ENCODE measurements at regions not wholly inside any gene's neighbourhood (a gene's known extent, or its start where the extent isn't known, plus 50 kb on each side); places are given as distances from the start of the nearest gene placed in this dataset.

GRCh38 chr4:65083076-65083475 lies 587.2 kb downstream of the EPHA5 start:
- Histone ChIP-seq H3K9me3 (ENCODE audit: control insufficient read depth, insufficient read depth, low read length) (no peaks in the 10 kb centered on the region), H3K4me3 (ENCODE audit: low read length) (no peak overlapping the region), H3K4me1 (ENCODE audit: control insufficient read depth, insufficient read depth, low read length) (no peaks in the 10 kb centered on the region), H3K27ac (ENCODE audit: low read length) (no peak overlapping the region), H3K27me3 (ENCODE audit: control insufficient read depth, insufficient read depth, low read length) (no peaks in the 10 kb centered on the region), H3K36me3 (ENCODE audit: control insufficient read depth, insufficient read depth, low read length) (no peaks in the 10 kb centered on the region)
- Mint-ChIP-seq H3K36me3 (peaks cover 22% of the 10 kb centered on the region), H3K27me3 (ENCODE audit: low read depth in 2 of 2) (no peaks in the 10 kb centered on the region), H3K9me3 (peaks cover 16 to 29% of the 10 kb centered on the region in 2 donors), H3K4me3 (no peak overlapping the region), H3K4me1 (no peaks in the 10 kb centered on the region), H3K27ac (no peak overlapping the region)
- TF ChIP-seq CTCF (IDR thresholded peaks at IDR 0.05) = no peak
- WGBS (ENCODE audit: insufficient coverage) = 60% methylated on average over 3 of the region's 3 CpGs
- no peak for DNase-seq
- no peak for ATAC-seq
- intact Hi-C loops (cut with micrococcal nuclease) = no loop called here

DNA sequence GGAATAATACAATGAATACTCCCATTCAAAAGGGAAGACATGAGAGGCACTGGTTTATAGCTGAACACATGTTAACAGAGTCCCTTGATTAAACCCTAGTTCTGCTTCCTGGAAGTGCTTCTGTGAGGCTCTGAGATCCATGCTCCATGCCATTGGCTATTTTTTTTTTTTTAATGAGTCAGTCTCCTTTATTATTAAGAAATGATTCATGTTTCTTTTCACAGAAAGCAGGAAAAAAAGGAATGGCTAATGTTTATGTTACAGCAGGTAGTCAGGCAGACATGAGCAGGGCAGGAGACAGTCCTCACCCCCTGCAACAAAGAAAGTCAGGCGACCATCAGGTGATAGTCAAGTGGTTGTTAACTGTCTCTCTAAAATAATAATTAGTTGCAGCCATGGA lies 598.7 kb downstream of the EPHA5 start:
- H3K27ac ChIP-seq (ENCODE audit: low read length) = no peak overlapping the region
- H3K27me3 ChIP-seq (ENCODE audit: control insufficient read depth, insufficient read depth, low read length) = no peaks in the 10 kb centered on the region
- DNase-seq = no peak
- H3K4me3 ChIP-seq (ENCODE audit: low read length) = no peak overlapping the region
- no peaks in the 10 kb centered on the region for H3K36me3 ChIP-seq (ENCODE audit: control insufficient read depth, insufficient read depth, low read length)
- TF ChIP-seq CTCF (IDR thresholded peaks at IDR 0.05) = no peak
- Mint-ChIP-seq H3K27ac (no peak overlapping the region), H3K4me1 (no peaks in the 10 kb centered on the region), H3K4me3 (no peak overlapping the region), H3K27me3 (ENCODE audit: low read depth in 2 of 2) (no peaks in the 10 kb centered on the region), H3K36me3 (no peaks in the 10 kb centered on the region), H3K9me3 (peaks cover 11% of the 10 kb centered on the region in 2 donors)
- peaks cover 6% of the 10 kb centered on the region for H3K9me3 ChIP-seq (ENCODE audit: control insufficient read depth, insufficient read depth, low read length)
- H3K4me1 ChIP-seq (ENCODE audit: control insufficient read depth, insufficient read depth, low read length) = no peaks in the 10 kb centered on the region
- intact Hi-C loops (cut with micrococcal nuclease) = no loop called here
- no peak for ATAC-seq
- WGBS (ENCODE audit: insufficient coverage) = 63% methylated on average over 1 of the region's 1 CpG

GRCh38 chr4:65069177-65069576 lies 601.1 kb downstream of the EPHA5 start:
- whole genome bisulfite sequencing (ENCODE audit: insufficient coverage) = 69% methylated on average over 6 of the region's 6 CpGs
- Histone ChIP-seq H3K27ac (ENCODE audit: low read length) (no peak overlapping the region), H3K9me3 (ENCODE audit: control insufficient read depth, insufficient read depth, low read length) (no peaks in the 10 kb centered on the region), H3K36me3 (ENCODE audit: control insufficient read depth, insufficient read depth, low read length) (no peaks in the 10 kb centered on the region), H3K4me3 (ENCODE audit: low read length) (no peak overlapping the region), H3K4me1 (ENCODE audit: control insufficient read depth, insufficient read depth, low read length) (no peaks in the 10 kb centered on the region), H3K27me3 (ENCODE audit: control insufficient read depth, insufficient read depth, low read length) (no peaks in the 10 kb centered on the region)
- no peak overlapping the region for H3K27ac Mint-ChIP-seq
- no peak for DNase-seq
- no peak for TF ChIP-seq CTCF (IDR thresholded peaks at IDR 0.05)
- intact Hi-C loops (cut with micrococcal nuclease) = no loop called here
- no peaks in the 10 kb centered on the region for H3K27me3 Mint-ChIP-seq (ENCODE audit: low read depth in 2 of 2)
- H3K9me3 Mint-ChIP-seq = peaks cover 11% of the 10 kb centered on the region in 2 donors
- no peak overlapping the region for H3K4me3 Mint-ChIP-seq
- H3K4me1 Mint-ChIP-seq = no peaks in the 10 kb centered on the region
- no peaks in the 10 kb centered on the region for H3K36me3 Mint-ChIP-seq
- ATAC-seq = no peak

DNA sequence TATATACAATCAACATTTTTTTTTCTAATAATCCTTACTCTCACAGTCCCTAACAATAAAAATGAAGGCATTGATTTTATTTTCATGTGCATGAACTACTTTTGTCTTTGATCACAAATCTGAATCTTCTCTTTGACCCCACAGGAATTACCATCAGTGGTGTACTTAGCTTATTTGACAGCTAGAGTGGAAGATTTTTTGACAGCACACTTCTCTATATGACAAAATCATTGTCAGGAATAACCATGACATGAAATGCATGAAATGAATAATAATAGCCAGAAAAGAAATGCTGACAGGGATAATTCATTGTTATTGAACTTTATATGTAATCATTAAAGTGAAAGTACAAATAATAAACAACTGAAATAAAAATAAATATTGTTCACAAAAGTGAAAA lies 604.2 kb downstream of the EPHA5 start:
- no peaks in the 10 kb centered on the region for H3K27me3 Mint-ChIP-seq (ENCODE audit: low read depth in 2 of 2)
- H3K36me3 ChIP-seq (ENCODE audit: control insufficient read depth, insufficient read depth, low read length) = no peaks in the 10 kb centered on the region
- no peaks in the 10 kb centered on the region for H3K36me3 Mint-ChIP-seq
- no peak overlapping the region for H3K4me3 ChIP-seq (ENCODE audit: low read length)
- intact Hi-C loops (cut with micrococcal nuclease) = no loop called here
- H3K27ac Mint-ChIP-seq = no peak overlapping the region
- DNase-seq (no peak), ATAC-seq (no peak)
- H3K9me3 Mint-ChIP-seq = peaks cover 10 to 15% of the 10 kb centered on the region in 2 donors
- no peaks in the 10 kb centered on the region for H3K27me3 ChIP-seq (ENCODE audit: control insufficient read depth, insufficient read depth, low read length)
- no peaks in the 10 kb centered on the region for H3K9me3 ChIP-seq (ENCODE audit: control insufficient read depth, insufficient read depth, low read length)
- no peak overlapping the region for H3K27ac ChIP-seq (ENCODE audit: low read length)
- H3K4me1 ChIP-seq (ENCODE audit: control insufficient read depth, insufficient read depth, low read length) = no peaks in the 10 kb centered on the region
- no peak for TF ChIP-seq CTCF (IDR thresholded peaks at IDR 0.05)
- H3K4me3 Mint-ChIP-seq = no peak overlapping the region
- H3K4me1 Mint-ChIP-seq = no peaks in the 10 kb centered on the region
